Dermis microvascular lymphatic vessel endothelial cell (primary cell): ENCODE measurements at regions not wholly inside any gene's neighbourhood (a gene's known extent, or its start where the extent isn't known, plus 50 kb on each side); places are given as distances from the start of the nearest gene placed in this dataset.
"Not testable (repeated sequence)": the region's sequence is repeated elsewhere in the genome, so short reads cannot be mapped to it uniquely, and the experiment has no call there.

Experiments used
- DNase-seq, 2 donors: peaks; one replicate each; pipeline versions ENCODE4 v3.0.0 to v3.0.0-alpha.2; 2010; ENCODE audit warnings: low read depth in 2 of 2

- peak in 1 of 2 donors; percentile 18 for DNase-seq
Observed at GRCh38 chr20:53872561-53873229, 197.7 kb downstream of the BCAS1 start.

GRCh38 chr20:53872081-53872541 is 198.3 kb downstream of the BCAS1 start:
- peak in 1 of 2 donors; percentile 38 for DNase-seq

- DNase-seq = no peak
Observed at GRCh38 chr20:53871541-53871940, 198.9 kb downstream of the BCAS1 start.

- DNase-seq = no peak
Observed at GRCh38 chr20:53870426-53871315, 199.7 kb downstream of the BCAS1 start.

GRCh38 chr20:53869466-53870258 is 200.7 kb downstream of the BCAS1 start:
- DNase-seq = peak; percentile 80 to 89

- DNase-seq = no peak
Observed at GRCh38 chr20:53867741-53868351, 202.5 kb downstream of the BCAS1 start.

GRCh38 chr20:53866794-53867740 is 203.3 kb downstream of the BCAS1 start:
- DNase-seq = no peak

GRCh38 chr20:53865901-53866793 is 204.2 kb downstream of the BCAS1 start:
- DNase-seq = peak; percentile 65 to 86

- DNase-seq = peak in 1 of 2 donors; percentile 41
Observed at GRCh38 chr20:53864765-53865683, 205.4 kb downstream of the BCAS1 start.

- not testable (repeated sequence) for DNase-seq
Observed at GRCh38 chr20:53863923-53864641, 206.3 kb downstream of the BCAS1 start.

GRCh38 chr20:53863535-53863922 is 206.9 kb downstream of the BCAS1 start:
- not testable (repeated sequence) for DNase-seq

- not testable (repeated sequence) for DNase-seq
Observed at GRCh38 chr20:53863039-53863438, 207.4 kb downstream of the BCAS1 start.

- DNase-seq = not testable (repeated sequence)
Observed at GRCh38 chr20:53862490-53862889, 207.9 kb downstream of the BCAS1 start.

- DNase-seq = not testable (repeated sequence)
Observed at GRCh38 chr20:53862136-53862397, 208.3 kb downstream of the BCAS1 start.

GRCh38 chr20:53859684-53860083 is 210.7 kb downstream of the BCAS1 start:
- peak in 1 of 2 donors; percentile 8 for DNase-seq

- not testable (repeated sequence) for DNase-seq
Observed at GRCh38 chr20:53859009-53859408, 211.4 kb downstream of the BCAS1 start.

- not testable (repeated sequence) for DNase-seq
Observed at GRCh38 chr20:53858516-53858915, 211.9 kb downstream of the BCAS1 start.
